ENCODE measurements at regions not wholly inside any gene's neighbourhood (a gene's known extent, or its start where the extent isn't known, plus 50 kb on each side); places are given as distances from the start of the nearest gene placed in this dataset.
"Not testable (repeated sequence)": the region's sequence is repeated elsewhere in the genome, so short reads cannot be mapped to it uniquely, and the experiment has no call there.

DNA sequence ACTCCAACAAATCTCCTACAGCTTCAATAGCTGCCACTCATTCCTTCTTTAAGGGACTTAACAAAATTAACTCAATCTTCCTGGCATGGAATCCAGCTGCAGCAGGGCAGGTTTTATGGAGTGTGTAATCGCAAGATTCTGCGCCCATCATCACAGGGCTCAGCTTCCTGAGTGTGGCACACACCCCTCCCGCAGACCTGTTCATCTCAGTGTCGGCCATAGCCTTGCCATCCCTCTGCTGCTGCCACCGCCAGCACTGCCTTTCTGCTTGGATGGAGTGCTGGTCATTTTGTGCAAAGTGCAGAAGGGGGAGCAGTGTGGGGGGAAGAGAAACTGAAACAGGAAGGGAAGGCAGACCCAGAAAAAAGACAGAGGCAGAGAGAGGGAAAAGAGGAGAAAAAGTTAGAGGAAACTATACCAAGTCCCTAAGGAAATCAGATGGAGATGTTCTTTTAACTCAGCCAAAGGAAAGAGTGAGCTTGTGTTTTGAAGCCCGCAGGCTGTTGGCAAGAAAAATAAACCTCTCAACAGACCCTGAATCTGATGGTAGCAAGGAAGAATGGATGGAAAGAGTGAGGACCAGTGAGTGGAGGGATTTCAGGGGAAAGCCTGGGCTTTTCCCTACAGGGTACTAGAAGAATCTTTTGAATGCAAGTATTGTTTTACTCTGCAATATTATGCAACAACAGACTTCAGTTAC lies 324.2 kb downstream of the SEC16B start:
- no peak for DNase-seq (ENCODE audit: low read depth)

DNA sequence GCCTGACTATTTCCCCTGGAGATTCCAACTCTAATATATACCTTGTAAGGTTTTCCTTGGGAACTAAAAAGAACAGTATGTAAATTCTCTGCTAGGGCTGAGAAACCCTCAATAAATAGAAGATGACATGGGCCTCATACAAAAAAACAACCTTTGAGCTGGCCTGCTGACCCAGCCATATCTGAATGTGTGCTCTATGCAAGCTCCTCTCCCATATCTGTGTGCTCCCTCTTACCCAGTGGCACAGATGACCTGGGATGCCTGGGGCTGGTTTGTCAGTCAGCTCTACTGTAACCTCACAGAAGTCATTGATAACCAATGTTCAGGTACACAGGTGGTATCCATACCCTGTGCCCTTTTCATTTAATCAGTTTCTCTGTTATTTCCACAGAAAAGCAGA lies 329.2 kb downstream of the SEC16B start:
- DNase-seq (ENCODE audit: low read depth): no peak

- DNase-seq (ENCODE audit: low read depth): not testable (repeated sequence)
Measured at GRCh38 chr1:177634151-177634550, 335.7 kb downstream of the SEC16B start.

GRCh38 chr1:177632923-177633615 lies 336.8 kb downstream of the SEC16B start:
- DNase-seq (ENCODE audit: low read depth): no peak

DNA sequence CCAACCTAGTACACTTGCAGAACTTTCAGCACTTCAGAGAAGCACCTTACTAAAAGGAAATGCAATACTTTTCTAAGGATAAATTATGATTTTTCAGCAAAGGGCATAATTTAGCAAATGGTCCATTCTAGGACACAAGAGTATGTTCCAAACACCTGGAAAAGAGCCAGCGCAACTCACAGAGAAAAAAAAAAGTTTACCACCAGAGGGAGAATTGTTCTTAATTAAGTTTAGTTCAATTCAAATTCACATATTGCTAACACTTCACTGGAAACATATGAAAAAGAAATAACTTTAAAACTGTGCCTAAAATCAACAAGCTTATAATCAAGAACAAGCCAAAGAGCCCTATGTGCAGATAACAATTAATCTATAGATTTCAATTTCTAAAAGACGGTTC lies 338.1 kb downstream of the SEC16B start:
- no peak for DNase-seq (ENCODE audit: low read depth)

- no peak for DNase-seq (ENCODE audit: low read depth)
Measured at GRCh38 chr1:177629526-177629925, 340.3 kb downstream of the SEC16B start.

- DNase-seq (ENCODE audit: low read depth): no peak
Measured at GRCh38 chr1:177627148-177627910, 342.5 kb downstream of the SEC16B start.

GRCh38 chr1:177620636-177621190 lies 349.1 kb downstream of the SEC16B start:
- peak; percentile 0 for DNase-seq (ENCODE audit: low read depth)

DNA sequence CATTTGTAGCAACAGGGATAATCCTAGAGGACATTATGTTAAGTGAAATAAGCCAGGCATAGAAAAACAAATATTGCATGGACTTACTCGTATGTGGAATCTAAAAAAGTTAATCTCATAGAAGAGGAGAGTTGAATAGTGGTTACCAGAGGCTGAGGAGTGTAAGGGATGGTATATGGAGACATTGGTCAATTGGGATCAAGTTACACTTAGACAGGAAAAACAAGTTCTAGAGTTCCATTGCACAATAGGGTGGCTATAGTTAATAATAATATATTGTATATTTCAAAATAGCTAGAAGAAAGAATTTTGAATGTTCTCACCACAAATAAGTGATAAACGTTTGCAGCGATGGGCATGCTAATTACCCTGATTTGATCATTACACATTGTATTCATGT lies 354.6 kb downstream of the SEC16B start:
- DNase-seq (ENCODE audit: low read depth): no peak

DNA sequence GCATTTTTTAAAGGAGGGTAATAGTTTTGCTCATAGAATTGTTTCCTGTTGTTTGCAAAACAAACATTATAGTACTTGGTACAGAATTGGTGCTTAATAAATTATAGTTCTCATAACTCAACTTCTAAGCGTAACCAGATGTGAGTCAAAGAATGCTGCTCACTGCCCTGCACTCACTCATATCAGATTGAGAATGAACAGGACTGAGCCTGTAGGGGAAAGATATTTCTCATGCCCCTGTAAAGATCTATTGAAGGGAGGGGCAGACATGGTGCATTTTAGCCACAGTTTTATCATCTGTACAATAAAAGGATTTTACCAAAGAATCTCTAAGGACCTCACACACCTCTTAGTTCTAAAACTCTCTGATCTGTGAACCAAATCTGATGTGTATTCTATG lies 358.5 kb downstream of the SEC16B start:
- no peak for DNase-seq (ENCODE audit: low read depth)

GRCh38 chr1:177609953-177610352 lies 359.9 kb downstream of the SEC16B start:
- no peak for DNase-seq (ENCODE audit: low read depth)

DNA sequence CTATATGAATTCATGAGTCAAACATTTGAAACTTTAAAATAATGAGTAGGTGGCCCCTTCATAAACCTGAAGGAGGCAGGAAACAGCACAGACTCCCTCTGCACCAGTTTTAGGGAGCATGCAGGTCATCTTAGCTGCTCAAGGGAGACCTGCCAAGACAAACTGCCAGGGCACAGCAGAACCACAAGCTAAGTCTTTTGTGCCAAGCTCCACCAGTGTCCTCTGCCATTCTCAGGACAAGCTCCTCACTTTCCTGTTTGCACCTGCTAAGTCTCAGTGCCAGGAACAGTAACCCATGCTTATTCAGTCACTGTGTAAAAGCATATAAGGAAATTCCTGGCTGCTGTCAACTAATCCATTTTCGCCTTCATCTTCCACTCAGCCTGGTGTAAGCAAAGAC lies 368.9 kb downstream of the SEC16B start:
- DNase-seq (ENCODE audit: low read depth): no peak

- no peak for DNase-seq (ENCODE audit: low read depth)
Measured at GRCh38 chr1:177600321-177600720, 369.5 kb downstream of the SEC16B start.

DNA sequence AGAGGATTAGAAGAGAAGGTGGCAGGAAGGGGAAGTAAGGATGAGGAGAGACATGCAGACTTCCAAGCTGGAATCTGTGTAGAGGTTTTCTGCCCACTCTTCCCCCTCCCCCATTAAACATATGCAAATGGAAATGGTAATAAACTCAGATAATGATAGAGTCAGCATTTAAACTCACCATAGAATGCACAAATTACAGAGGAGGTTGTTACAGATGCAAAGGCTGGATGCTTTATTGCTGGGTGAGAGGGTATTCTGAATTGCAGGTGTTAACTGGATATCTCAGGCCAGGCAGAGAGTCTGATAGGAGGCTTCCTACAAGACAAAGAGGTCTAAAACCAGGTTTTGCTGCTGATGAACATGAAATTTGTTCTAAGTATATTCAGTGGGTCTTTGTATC lies 372.5 kb downstream of the SEC16B start:
- no peak for DNase-seq (ENCODE audit: low read depth)

DNA sequence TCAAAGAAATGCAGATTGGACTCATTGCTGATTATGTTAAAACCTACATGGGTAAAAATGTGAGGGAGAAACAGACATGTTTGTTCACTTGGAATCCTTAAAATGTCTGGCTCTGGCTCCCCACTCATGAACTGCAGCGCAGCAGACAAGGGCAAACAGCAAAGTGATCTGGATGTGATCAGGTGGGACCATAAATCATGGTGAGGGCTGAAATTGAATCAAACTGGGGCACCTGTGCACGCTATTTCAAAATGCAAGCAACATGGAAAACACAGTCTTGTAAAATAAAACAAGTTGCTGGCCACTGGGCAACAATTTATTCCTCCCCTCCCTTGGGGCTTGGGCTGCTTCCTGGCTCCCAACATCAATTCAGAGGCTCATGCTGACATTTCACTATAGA lies 373.4 kb downstream of the SEC16B start:
- no peak for DNase-seq (ENCODE audit: low read depth)

GRCh38 chr1:177593105-177593504 lies 376.8 kb downstream of the SEC16B start:
- DNase-seq (ENCODE audit: low read depth): no peak

DNA sequence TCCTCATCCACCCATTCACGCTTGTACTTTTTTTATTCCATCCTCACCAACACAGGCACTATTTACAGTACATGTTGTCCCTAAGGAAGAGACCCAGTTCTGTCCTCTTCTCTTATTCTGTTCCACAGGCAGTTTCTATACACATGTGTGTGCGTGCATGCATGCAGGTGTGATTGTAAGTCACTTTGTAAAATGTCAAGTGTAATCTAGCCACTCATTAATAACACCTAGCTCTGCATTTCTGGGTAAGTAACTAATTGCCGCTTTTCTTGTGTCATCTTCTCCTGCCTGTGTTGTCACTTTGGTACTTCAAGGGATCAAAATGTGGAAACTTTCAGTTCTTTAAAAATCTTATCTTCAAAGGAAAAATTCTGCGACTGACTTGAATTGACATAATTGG lies 377.2 kb downstream of the SEC16B start:
- DNase-seq (ENCODE audit: low read depth): no peak

DNA sequence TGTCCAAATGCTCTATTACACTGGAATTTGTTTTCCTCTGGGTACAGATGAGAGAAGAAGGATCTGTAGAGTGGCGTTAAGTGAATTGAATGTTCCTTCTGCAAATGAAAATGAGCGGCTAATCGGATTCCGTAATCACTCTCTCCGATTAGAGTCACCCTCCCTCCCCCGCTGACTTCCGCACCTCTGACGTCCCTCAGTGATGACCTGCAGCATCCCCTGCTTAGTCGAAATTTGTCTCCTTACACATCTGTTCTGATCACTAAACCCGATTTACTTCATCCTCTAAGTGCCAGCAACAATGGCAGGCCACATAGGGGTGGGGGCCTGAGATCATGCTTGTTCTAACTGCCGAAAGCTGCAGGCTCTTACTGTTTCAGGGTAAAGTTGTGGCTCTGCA lies 378.7 kb downstream of the SEC16B start:
- DNase-seq (ENCODE audit: low read depth): no peak

- DNase-seq (ENCODE audit: low read depth): no peak
Measured at GRCh38 chr1:177589166-177589565, 380.7 kb downstream of the SEC16B start.

- peak; percentile 50 for DNase-seq (ENCODE audit: low read depth)
Measured at GRCh38 chr1:177586429-177586828, 383.4 kb downstream of the SEC16B start.

DNA sequence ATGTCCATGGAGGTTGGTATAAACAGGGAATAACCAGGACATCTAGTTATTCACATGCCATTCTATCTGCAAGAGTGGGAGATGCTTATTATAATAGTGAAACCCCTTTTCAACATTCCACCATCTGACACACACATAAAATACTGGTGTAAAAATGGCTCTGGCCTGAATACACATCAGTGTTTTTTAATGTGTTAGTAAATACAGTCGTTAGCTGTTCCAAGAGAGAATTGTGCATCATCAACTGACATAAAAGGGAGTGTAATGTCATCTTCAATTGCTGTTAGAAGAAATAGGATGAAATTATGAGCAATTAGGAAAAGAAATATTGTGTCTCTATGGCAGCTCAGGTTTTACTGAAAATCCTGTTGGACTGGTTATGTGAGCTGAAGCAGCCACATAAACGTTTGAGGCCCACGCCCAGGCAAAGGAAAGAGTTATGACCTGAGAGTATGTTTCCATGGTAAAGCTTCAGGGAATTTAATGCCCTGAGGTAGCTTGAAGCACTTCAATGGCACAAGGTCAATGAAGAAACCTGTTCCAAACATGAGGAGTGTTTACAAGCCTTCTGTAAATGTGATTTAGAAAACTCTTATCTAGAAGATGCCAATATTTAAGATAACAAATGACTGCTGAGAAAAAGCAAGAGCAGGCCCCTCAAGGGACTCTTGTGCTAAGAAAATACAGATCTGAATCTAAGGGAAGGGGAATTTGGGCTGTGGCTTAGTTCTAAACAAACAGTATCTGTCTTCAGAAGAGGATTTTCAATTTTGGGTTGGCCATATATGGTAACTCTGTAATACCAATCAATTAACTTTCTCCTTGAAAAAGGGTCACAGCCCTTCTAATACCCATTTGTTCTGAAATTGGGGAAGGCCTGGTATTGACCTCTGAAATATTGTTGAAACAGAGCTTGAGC lies 384.3 kb downstream of the SEC16B start:
- no peak for DNase-seq (ENCODE audit: low read depth)

DNA sequence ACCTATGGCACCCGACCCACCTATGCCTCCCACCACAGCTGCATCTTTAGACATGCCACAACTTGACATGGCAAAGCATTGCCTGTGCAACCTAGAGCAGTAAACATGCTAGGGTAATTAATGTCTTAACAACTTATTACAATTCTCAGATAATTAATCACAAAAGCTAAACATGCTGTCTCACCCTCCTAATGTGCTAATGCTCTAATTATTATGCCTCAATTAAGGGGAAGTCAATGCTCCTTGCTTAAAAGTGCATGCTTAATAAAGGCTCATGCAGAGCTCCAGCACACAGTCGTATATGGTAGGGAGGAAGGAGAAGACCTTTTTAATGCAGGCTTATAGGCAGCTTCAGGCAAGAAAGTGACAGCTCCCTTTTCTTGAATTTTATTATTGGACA lies 396.0 kb downstream of the SEC16B start:
- DNase-seq (ENCODE audit: low read depth): no peak
